ENCODE measurements at regions not wholly inside any gene's neighbourhood (a gene's known extent, or its start where the extent isn't known, plus 50 kb on each side); places are given as distances from the start of the nearest gene placed in this dataset.

- TF ChIP-seq, protein P1, sequence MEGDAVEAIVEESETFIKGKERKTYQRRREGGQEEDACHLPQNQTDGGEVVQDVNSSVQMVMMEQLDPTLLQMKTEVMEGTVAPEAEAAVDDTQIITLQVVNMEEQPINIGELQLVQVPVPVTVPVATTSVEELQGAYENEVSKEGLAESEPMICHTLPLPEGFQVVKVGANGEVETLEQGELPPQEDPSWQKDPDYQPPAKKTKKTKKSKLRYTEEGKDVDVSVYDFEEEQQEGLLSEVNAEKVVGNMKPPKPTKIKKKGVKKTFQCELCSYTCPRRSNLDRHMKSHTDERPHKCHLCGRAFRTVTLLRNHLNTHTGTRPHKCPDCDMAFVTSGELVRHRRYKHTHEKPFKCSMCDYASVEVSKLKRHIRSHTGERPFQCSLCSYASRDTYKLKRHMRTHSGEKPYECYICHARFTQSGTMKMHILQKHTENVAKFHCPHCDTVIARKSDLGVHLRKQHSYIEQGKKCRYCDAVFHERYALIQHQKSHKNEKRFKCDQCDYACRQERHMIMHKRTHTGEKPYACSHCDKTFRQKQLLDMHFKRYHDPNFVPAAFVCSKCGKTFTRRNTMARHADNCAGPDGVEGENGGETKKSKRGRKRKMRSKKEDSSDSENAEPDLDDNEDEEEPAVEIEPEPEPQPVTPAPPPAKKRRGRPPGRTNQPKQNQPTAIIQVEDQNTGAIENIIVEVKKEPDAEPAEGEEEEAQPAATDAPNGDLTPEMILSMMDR (IDR thresholded peaks at IDR 0.05; ENCODE audit: insufficient read depth, low read length), result no peak
- no peak for DNase-seq (ENCODE audit: low read depth in 1 of 2, low spot score in 1 of 2)
- Histone ChIP-seq H3K27me3 (ENCODE audit: insufficient read depth, poor library complexity, severe bottlenecking) (no peaks in the 10 kb centered on the region), H3K4me3 (replicated peaks; ENCODE audit: insufficient read depth, low read length) (no peak overlapping the region), H3K27ac (replicated peaks) (no peak overlapping the region)
These were observed 103.2 kb downstream of the FBXO5 start for GRCh38 chr6:152879681-152880080.

GRCh38 chr6:152893187-152893586, 89.7 kb downstream of the FBXO5 start:
- TF ChIP-seq SPI1 (IDR thresholded peaks at IDR 0.05; ENCODE audit: borderline replicate concordance, low read depth), result no peak
- no peak for TF ChIP-seq POLR2AphosphoS5 (IDR thresholded peaks at IDR 0.05; ENCODE audit: low read depth)
- no peak for TF ChIP-seq GABPA (IDR thresholded peaks at IDR 0.05; ENCODE audit: low read depth)
- TF ChIP-seq, protein P2, sequence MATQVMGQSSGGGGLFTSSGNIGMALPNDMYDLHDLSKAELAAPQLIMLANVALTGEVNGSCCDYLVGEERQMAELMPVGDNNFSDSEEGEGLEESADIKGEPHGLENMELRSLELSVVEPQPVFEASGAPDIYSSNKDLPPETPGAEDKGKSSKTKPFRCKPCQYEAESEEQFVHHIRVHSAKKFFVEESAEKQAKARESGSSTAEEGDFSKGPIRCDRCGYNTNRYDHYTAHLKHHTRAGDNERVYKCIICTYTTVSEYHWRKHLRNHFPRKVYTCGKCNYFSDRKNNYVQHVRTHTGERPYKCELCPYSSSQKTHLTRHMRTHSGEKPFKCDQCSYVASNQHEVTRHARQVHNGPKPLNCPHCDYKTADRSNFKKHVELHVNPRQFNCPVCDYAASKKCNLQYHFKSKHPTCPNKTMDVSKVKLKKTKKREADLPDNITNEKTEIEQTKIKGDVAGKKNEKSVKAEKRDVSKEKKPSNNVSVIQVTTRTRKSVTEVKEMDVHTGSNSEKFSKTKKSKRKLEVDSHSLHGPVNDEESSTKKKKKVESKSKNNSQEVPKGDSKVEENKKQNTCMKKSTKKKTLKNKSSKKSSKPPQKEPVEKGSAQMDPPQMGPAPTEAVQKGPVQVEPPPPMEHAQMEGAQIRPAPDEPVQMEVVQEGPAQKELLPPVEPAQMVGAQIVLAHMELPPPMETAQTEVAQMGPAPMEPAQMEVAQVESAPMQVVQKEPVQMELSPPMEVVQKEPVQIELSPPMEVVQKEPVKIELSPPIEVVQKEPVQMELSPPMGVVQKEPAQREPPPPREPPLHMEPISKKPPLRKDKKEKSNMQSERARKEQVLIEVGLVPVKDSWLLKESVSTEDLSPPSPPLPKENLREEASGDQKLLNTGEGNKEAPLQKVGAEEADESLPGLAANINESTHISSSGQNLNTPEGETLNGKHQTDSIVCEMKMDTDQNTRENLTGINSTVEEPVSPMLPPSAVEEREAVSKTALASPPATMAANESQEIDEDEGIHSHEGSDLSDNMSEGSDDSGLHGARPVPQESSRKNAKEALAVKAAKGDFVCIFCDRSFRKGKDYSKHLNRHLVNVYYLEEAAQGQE (IDR thresholded peaks at IDR 0.05; ENCODE audit: insufficient replicate concordance, low read depth), result no peak
- H3K27ac ChIP-seq (replicated peaks), result no peak overlapping the region
- DNase-seq (ENCODE audit: low read depth in 1 of 2, low spot score in 1 of 2), result no peak
- H3K27me3 ChIP-seq (ENCODE audit: insufficient read depth, poor library complexity, severe bottlenecking), result no peaks in the 10 kb centered on the region
- no peak overlapping the region for H3K4me3 ChIP-seq (replicated peaks; ENCODE audit: insufficient read depth, low read length)

DNA sequence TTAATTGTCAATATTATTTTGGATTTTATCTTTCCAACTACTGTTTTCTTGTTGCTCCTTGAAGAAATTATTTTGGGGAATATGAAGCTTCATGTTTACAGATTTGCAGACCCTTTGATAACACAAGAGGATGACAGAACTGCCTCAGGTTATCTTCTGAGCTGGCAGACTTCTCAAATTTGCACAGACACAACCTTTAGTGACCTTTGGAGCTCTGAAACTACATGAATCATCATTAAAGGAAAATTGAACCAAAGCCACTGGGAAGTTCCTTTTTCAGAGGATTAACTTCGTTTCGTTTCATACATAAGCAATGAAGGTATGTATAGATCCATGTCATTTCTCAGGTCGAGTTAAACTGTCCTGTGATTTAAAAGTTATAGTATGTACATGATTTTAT, 85.9 kb downstream of the FBXO5 start:
- no peak overlapping the region for H3K4me3 ChIP-seq (replicated peaks; ENCODE audit: insufficient read depth, low read length)
- DNase-seq (ENCODE audit: low read depth in 1 of 2, low spot score in 1 of 2), result no peak
- no peaks in the 10 kb centered on the region for H3K27me3 ChIP-seq (ENCODE audit: insufficient read depth, poor library complexity, severe bottlenecking)
- no peak overlapping the region for H3K27ac ChIP-seq (replicated peaks)
- no peak for TF ChIP-seq POLR2AphosphoS5 (IDR thresholded peaks at IDR 0.05; ENCODE audit: low read depth)

GRCh38 chr6:152897807-152898399, 84.9 kb downstream of the FBXO5 start:
- Histone ChIP-seq H3K4me3 (replicated peaks; ENCODE audit: insufficient read depth, low read length) (no peak overlapping the region), H3K27ac (replicated peaks) (no peak overlapping the region), H3K27me3 (ENCODE audit: insufficient read depth, poor library complexity, severe bottlenecking) (no peaks in the 10 kb centered on the region)
- TF ChIP-seq SPI1 (IDR thresholded peaks at IDR 0.05; ENCODE audit: borderline replicate concordance, low read depth) (no peak), POLR2AphosphoS5 (IDR thresholded peaks at IDR 0.05; ENCODE audit: low read depth) (no peak)
- TF ChIP-seq, protein P2 (IDR thresholded peaks at IDR 0.05; ENCODE audit: insufficient replicate concordance, low read depth), result no peak
- TF ChIP-seq, protein P1 (IDR thresholded peaks at IDR 0.05; ENCODE audit: insufficient read depth, low read length), result peak; percentile 96
- DNase-seq (ENCODE audit: low read depth in 1 of 2, low spot score in 1 of 2), result peak; percentile 13 to 67

GRCh38 chr6:152904678-152905077, 78.2 kb downstream of the FBXO5 start:
- Histone ChIP-seq H3K27ac (replicated peaks) (no peak overlapping the region), H3K4me3 (replicated peaks; ENCODE audit: insufficient read depth, low read length) (no peak overlapping the region), H3K27me3 (ENCODE audit: insufficient read depth, poor library complexity, severe bottlenecking) (no peaks in the 10 kb centered on the region)
- TF ChIP-seq GABPA (IDR thresholded peaks at IDR 0.05; ENCODE audit: low read depth) (no peak), SPI1 (IDR thresholded peaks at IDR 0.05; ENCODE audit: borderline replicate concordance, low read depth) (no peak), POLR2AphosphoS5 (IDR thresholded peaks at IDR 0.05; ENCODE audit: low read depth) (no peak)
- TF ChIP-seq, protein P2 (IDR thresholded peaks at IDR 0.05; ENCODE audit: insufficient replicate concordance, low read depth), result no peak
- TF ChIP-seq, protein P1 (IDR thresholded peaks at IDR 0.05; ENCODE audit: insufficient read depth, low read length), result no peak
- no peak for DNase-seq (ENCODE audit: low read depth in 1 of 2, low spot score in 1 of 2)
